CD4-positive, alpha-beta T cell (primary cell): ENCODE measurements at regions not wholly inside any gene's neighbourhood (a gene's known extent, or its start where the extent isn't known, plus 50 kb on each side); places are given as distances from the start of the nearest gene placed in this dataset.
A peak's percentile ranks its signal among the peaks of the same experiment; 100 is the strongest.

Source experiments
- ATAC-seq: fragments of 200-7000 bp; cut with Tn5 transposase; one replicate; pipeline ENCODE4 v1.10.0; 2022; ENCODE audit warnings: mild to moderate bottlenecking; ENCODE audit not compliant: poor library complexity
- CTCF ChIA-PET: fragments of 350-600 bp; sonication (Branson Sonifier 250); formaldehyde crosslinking; loops from one replicate; lab custom pipeline; 2021; ENCODE audit warnings: antibody characterized with exemption, inconsistent platforms; lab: Charles Lee
- POLR2A ChIA-PET: fragments of 350-600 bp; sonication (Branson Sonifier 250); formaldehyde crosslinking; loops from one replicate; lab custom pipeline; 2021; ENCODE audit warnings: antibody characterized with exemption, inconsistent platforms; lab: Charles Lee
- DNase-seq, 14 experiments: peaks; one replicate each; pipeline ENCODE4 v3.0.0-alpha.2; 2013 to 2020; ENCODE audit warnings: mixed read lengths in 2 of 14
- H3K27ac ChIP-seq, 2 donors: one replicate each; pipeline versions ENCODE4 v1.5.1 to v1.7.0; 2013; ENCODE audit warnings: low read length in 2 of 2, low read depth in 1 of 2, mild to moderate bottlenecking in 1 of 2
- H3K27me3 ChIP-seq, 2 experiments: 1 replicate in 1 of 2; 2 replicates in 1 of 2; pipeline versions ENCODE4 v1.6.1 to v1.7.0; 2013; ENCODE audit warnings: low read length in 2 of 2, control low read depth in 1 of 2, mild to moderate bottlenecking in 1 of 2, moderate library complexity in 1 of 2; ENCODE audit not compliant: insufficient read depth in 2 of 2, control insufficient read depth in 1 of 2
- H3K36me3 ChIP-seq: one replicate; pipeline ENCODE4 v1.6.1; 2013; ENCODE audit warnings: low read length, control low read depth; ENCODE audit not compliant: insufficient read depth
- H3K4me1 ChIP-seq: one replicate; pipeline ENCODE4 v1.6.1; 2013; ENCODE audit warnings: low read length, control low read depth; ENCODE audit not compliant: insufficient read depth
- H3K4me3 ChIP-seq: one replicate; pipeline ENCODE4 v1.5.1; 2013; ENCODE audit warnings: mild to moderate bottlenecking, low read length, moderate library complexity
- H3K9me3 ChIP-seq, 2 experiments: 1 replicate in 1 of 2; 2 replicates in 1 of 2; pipeline versions ENCODE4 v1.6.1 to v1.7.0; 2013; ENCODE audit warnings: low read length in 2 of 2, mild to moderate bottlenecking in 2 of 2, control low read depth in 1 of 2, moderate library complexity in 1 of 2; ENCODE audit not compliant: control insufficient read depth in 1 of 2, insufficient read depth in 1 of 2
- H3K27ac Mint-ChIP-seq: one replicate; pipeline ENCODE4 v1.8.0; 2020; ENCODE audit warnings: mixed read lengths
- H3K27me3 Mint-ChIP-seq: one replicate; pipeline ENCODE4 v1.8.0; 2021; ENCODE audit warnings: mixed read lengths
- H3K36me3 Mint-ChIP-seq: one replicate; pipeline ENCODE4 v1.8.0; 2021; ENCODE audit warnings: low read depth, mixed read lengths
- H3K4me1 Mint-ChIP-seq: one replicate; pipeline ENCODE4 v1.8.0; 2021; ENCODE audit warnings: low read depth, mixed read lengths
- H3K4me3 Mint-ChIP-seq: one replicate; pipeline ENCODE4 v1.8.0; 2020; ENCODE audit warnings: mild to moderate bottlenecking, mixed read lengths
- H3K9me3 Mint-ChIP-seq: one replicate; pipeline ENCODE4 v1.8.0; 2020; ENCODE audit warnings: mixed read lengths
- CTCF ChIP-seq: fragments of 200-600 bp; IDR thresholded peaks from one replicate; pipeline ENCODE4 v1.8.0; 2022; ENCODE audit warnings: antibody characterized with exemption, mild to moderate bottlenecking
- intact Hi-C, 2 experiments: fragments of 100-400 bp; cut with DNase I in 1 of 2; cut with micrococcal nuclease in 1 of 2; formaldehyde crosslinking; loops; one replicate each; pipeline versions ENCODE4 v1.15.1 to v1.9.0; 2023 to 2025; cut with DNase I, micrococcal nuclease

GRCh38 chr18:77635858-77636257 is 386.2 kb downstream of the GALR1 start:
- Histone ChIP-seq H3K36me3 (no peaks in the 10 kb centered on the region), H3K27me3 (peaks cover 0 to 5% of the 10 kb centered on the region in 2 experiments), H3K9me3 (peaks cover 0 to 4% of the 10 kb centered on the region in 2 experiments), H3K4me3 (no peak overlapping the region), H3K27ac (no peak overlapping the region), H3K4me1 (no peaks in the 10 kb centered on the region)
- H3K27ac Mint-ChIP-seq: no peak overlapping the region
- peaks cover 7% of the 10 kb centered on the region for H3K9me3 Mint-ChIP-seq
- TF ChIP-seq CTCF: no peak
- no peak for ATAC-seq
- CTCF ChIA-PET: no interaction called here
- H3K4me3 Mint-ChIP-seq: no peak overlapping the region
- intact Hi-C loops: no loop called here
- POLR2A ChIA-PET: no interaction called here
- no peak for DNase-seq
- no peaks in the 10 kb centered on the region for H3K4me1 Mint-ChIP-seq
- H3K27me3 Mint-ChIP-seq: peaks cover 69% of the 10 kb centered on the region
- no peaks in the 10 kb centered on the region for H3K36me3 Mint-ChIP-seq

- intact Hi-C loops: no loop called here
- no peaks in the 10 kb centered on the region for H3K4me1 ChIP-seq
- no peaks in the 10 kb centered on the region for H3K27me3 ChIP-seq
- Mint-ChIP-seq H3K27ac (no peak overlapping the region), H3K27me3 (peaks cover 14% of the 10 kb centered on the region), H3K4me1 (no peaks in the 10 kb centered on the region), H3K9me3 (peaks cover 9% of the 10 kb centered on the region), H3K4me3 (no peak overlapping the region), H3K36me3 (no peaks in the 10 kb centered on the region)
- ATAC-seq (no peak), DNase-seq (peak in 1 of 14 experiments; percentile 30)
- TF ChIP-seq CTCF: no peak
- POLR2A ChIA-PET: no interaction called here
- no peaks in the 10 kb centered on the region for H3K36me3 ChIP-seq
- H3K27ac ChIP-seq: no peak overlapping the region
- H3K9me3 ChIP-seq: no peaks in the 10 kb centered on the region
- CTCF ChIA-PET: no interaction called here
- no peak overlapping the region for H3K4me3 ChIP-seq
Measured at GRCh38 chr18:77645170-77645872, 395.7 kb downstream of the GALR1 start.

- intact Hi-C loops: no loop called here
- peaks cover 16% of the 10 kb centered on the region for H3K27me3 Mint-ChIP-seq
- POLR2A ChIA-PET: no interaction called here
- H3K4me1 ChIP-seq: peaks cover 5% of the 10 kb centered on the region
- no peak for TF ChIP-seq CTCF
- ATAC-seq: no peak
- H3K9me3 ChIP-seq: no peaks in the 10 kb centered on the region
- no peaks in the 10 kb centered on the region for H3K36me3 Mint-ChIP-seq
- H3K27me3 ChIP-seq: peaks cover 3 to 14% of the 10 kb centered on the region in 2 experiments
- no peak overlapping the region for H3K27ac ChIP-seq
- H3K27ac Mint-ChIP-seq: no peak overlapping the region
- no peak overlapping the region for H3K4me3 ChIP-seq
- DNase-seq: no peak
- H3K4me1 Mint-ChIP-seq: no peaks in the 10 kb centered on the region
- H3K4me3 Mint-ChIP-seq: no peak overlapping the region
- CTCF ChIA-PET: no interaction called here
- peaks cover 8% of the 10 kb centered on the region for H3K9me3 Mint-ChIP-seq
- H3K36me3 ChIP-seq: no peaks in the 10 kb centered on the region
Measured at GRCh38 chr18:77647472-77647871, 397.8 kb downstream of the GALR1 start.
